ENCODE measurements at regions not wholly inside any gene's neighbourhood (a gene's known extent, or its start where the extent isn't known, plus 50 kb on each side); places are given as distances from the start of the nearest gene placed in this dataset.

- Histone ChIP-seq H3K9me3 (ENCODE audit: control extremely low read depth in 1 of 3, control insufficient read depth in 2 of 3, insufficient read depth in 1 of 3, low read length in 2 of 3) (no peaks in the 10 kb centered on the region), H3K4me1 (ENCODE audit: control insufficient read depth in 2 of 2, insufficient read depth in 2 of 2, low read length in 2 of 2) (no peaks in the 10 kb centered on the region), H3K9ac (ENCODE audit: low read length) (no peak overlapping the region), H2AFZ (ENCODE audit: insufficient read depth, low read depth, low read length, poor library complexity, severe bottlenecking) (no peak overlapping the region), H3K36me3 (replicated peaks in 1 of 2; ENCODE audit: control extremely low read depth in 1 of 2, control insufficient read depth in 1 of 2, extremely low read depth in 1 of 2, insufficient read depth in 2 of 2, low read length in 1 of 2) (no peaks in the 10 kb centered on the region), H3K27ac (ENCODE audit: low read length in 2 of 2) (no peak overlapping the region), H3K27me3 (replicated peaks in 1 of 4; ENCODE audit: control extremely low read depth in 1 of 4, control insufficient read depth in 3 of 4, insufficient read depth in 4 of 4, low read length in 3 of 4) (no peaks in the 10 kb centered on the region), H4K20me1 (ENCODE audit: control insufficient read depth, insufficient read depth, low read length, poor library complexity, severe bottlenecking) (no peaks in the 10 kb centered on the region), H3K4me2 (replicated peaks; ENCODE audit: low read depth, low read length, poor library complexity, severe bottlenecking) (no peak overlapping the region), H3K79me2 (ENCODE audit: control insufficient read depth, insufficient read depth, low read length) (no peaks in the 10 kb centered on the region), H3K4me3 (ENCODE audit: control extremely low read depth in 1 of 5, extremely low read depth in 1 of 5, insufficient read depth in 1 of 5, low read depth in 2 of 5, low read length in 4 of 5) (no peak overlapping the region)
- H3K4me3 Mint-ChIP-seq, result no peak overlapping the region
- peaks cover 6% of the 10 kb centered on the region for H3K9me3 Mint-ChIP-seq (ENCODE audit: insufficient read depth)
- intact Hi-C loops (cut with micrococcal nuclease), result no loop called here
- ATAC-seq (ENCODE audit: low read depth) (no peak), DNase-seq (no peak)
- H3K27me3 Mint-ChIP-seq, result no peaks in the 10 kb centered on the region
- POLR2A ChIA-PET, result no interaction called here
- WGBS (ENCODE audit: insufficient coverage), result no CpG with 5 or more reads among the region's 3 CpGs
- TF ChIP-seq CTCF (IDR thresholded peaks at IDR 0.05), result no peak
- no peak for TF ChIP-seq EZH2 (IDR thresholded peaks at IDR 0.05; ENCODE audit: borderline replicate concordance, insufficient read depth, low read depth, low read length, poor library complexity, severe bottlenecking)
- H3K4me1 Mint-ChIP-seq, result no peaks in the 10 kb centered on the region
- CTCF ChIA-PET, result no interaction called here
- no peak overlapping the region for H3K27ac Mint-ChIP-seq
Measured at GRCh38 chr5:26763215-26763614, 275.2 kb downstream of the CDH9 start.

- H3K4me2 ChIP-seq (replicated peaks; ENCODE audit: low read depth, low read length, poor library complexity, severe bottlenecking), result no peak overlapping the region
- H3K27ac ChIP-seq (ENCODE audit: low read length in 2 of 2), result no peak overlapping the region
- no peak overlapping the region for H2AFZ ChIP-seq (ENCODE audit: insufficient read depth, low read depth, low read length, poor library complexity, severe bottlenecking)
- TF ChIP-seq CTCF (IDR thresholded peaks at IDR 0.05), result no peak
- no peak for TF ChIP-seq EZH2 (IDR thresholded peaks at IDR 0.05; ENCODE audit: borderline replicate concordance, insufficient read depth, low read depth, low read length, poor library complexity, severe bottlenecking)
- CTCF ChIA-PET, result no interaction called here
- DNase-seq (no peak), ATAC-seq (ENCODE audit: low read depth) (no peak)
- intact Hi-C loops (cut with micrococcal nuclease), result no loop called here
- no peaks in the 10 kb centered on the region for H3K4me1 ChIP-seq (ENCODE audit: control insufficient read depth in 2 of 2, insufficient read depth in 2 of 2, low read length in 2 of 2)
- H3K9ac ChIP-seq (ENCODE audit: low read length), result no peak overlapping the region
- no peaks in the 10 kb centered on the region for H3K27me3 ChIP-seq (replicated peaks in 1 of 4; ENCODE audit: control extremely low read depth in 1 of 4, control insufficient read depth in 3 of 4, insufficient read depth in 4 of 4, low read length in 3 of 4)
- no peak overlapping the region for H3K4me3 Mint-ChIP-seq
- POLR2A ChIA-PET, result no interaction called here
- H3K27ac Mint-ChIP-seq, result no peak overlapping the region
- no peaks in the 10 kb centered on the region for H3K36me3 ChIP-seq (replicated peaks in 1 of 2; ENCODE audit: control extremely low read depth in 1 of 2, control insufficient read depth in 1 of 2, extremely low read depth in 1 of 2, insufficient read depth in 2 of 2, low read length in 1 of 2)
- peaks cover 6% of the 10 kb centered on the region for H3K9me3 Mint-ChIP-seq (ENCODE audit: insufficient read depth)
- H3K9me3 ChIP-seq (ENCODE audit: control extremely low read depth in 1 of 3, control insufficient read depth in 2 of 3, insufficient read depth in 1 of 3, low read length in 2 of 3), result no peaks in the 10 kb centered on the region
- no peaks in the 10 kb centered on the region for H3K4me1 Mint-ChIP-seq
- H4K20me1 ChIP-seq (ENCODE audit: control insufficient read depth, insufficient read depth, low read length, poor library complexity, severe bottlenecking), result no peaks in the 10 kb centered on the region
- no peaks in the 10 kb centered on the region for H3K79me2 ChIP-seq (ENCODE audit: control insufficient read depth, insufficient read depth, low read length)
- H3K27me3 Mint-ChIP-seq, result no peaks in the 10 kb centered on the region
- WGBS (ENCODE audit: insufficient coverage), result 92% methylated on average over 2 of the region's 4 CpGs
- H3K4me3 ChIP-seq (ENCODE audit: control extremely low read depth in 1 of 5, extremely low read depth in 1 of 5, insufficient read depth in 1 of 5, low read depth in 2 of 5, low read length in 4 of 5), result no peak overlapping the region
Measured at GRCh38 chr5:26761446-26761845, 276.9 kb downstream of the CDH9 start.

All from B cell (primary cell).